HK-2 (cell line): ENCODE measurements at regions not wholly inside any gene's neighbourhood (a gene's known extent, or its start where the extent isn't known, plus 50 kb on each side); places are given as distances from the start of the nearest gene placed in this dataset.

Experiments
- DNase-seq: peaks from one replicate; pipeline ENCODE4 v3.0.0-alpha.2; 2018; ENCODE audit not compliant: unreplicated experiment

GRCh38 chr11:112784323-112785073 lies 176.7 kb upstream of the NCAM1 start:
- no peak for DNase-seq

- no peak for DNase-seq
Observed at GRCh38 chr11:112785149-112785548, 176.1 kb upstream of the NCAM1 start.

- DNase-seq = no peak
Observed at GRCh38 chr11:112785719-112786118, 175.5 kb upstream of the NCAM1 start.

GRCh38 chr11:112786196-112786595 lies 175.0 kb upstream of the NCAM1 start:
- DNase-seq = no peak

- no peak for DNase-seq
Observed at GRCh38 chr11:112786886-112787530, 174.2 kb upstream of the NCAM1 start.

- no peak for DNase-seq
Observed at GRCh38 chr11:112789481-112789880, 171.7 kb upstream of the NCAM1 start.

- no peak for DNase-seq
Observed at GRCh38 chr11:112790286-112790685, 170.9 kb upstream of the NCAM1 start.

- DNase-seq = no peak
Observed at GRCh38 chr11:112792070-112792469, 169.2 kb upstream of the NCAM1 start.

- no peak for DNase-seq
Observed at GRCh38 chr11:112793416-112793815, 167.8 kb upstream of the NCAM1 start.

GRCh38 chr11:112794331-112794846 lies 166.8 kb upstream of the NCAM1 start:
- DNase-seq = no peak

- peak; percentile 7 for DNase-seq
Observed at GRCh38 chr11:112795142-112795815, 165.9 kb upstream of the NCAM1 start.

GRCh38 chr11:112795911-112796649 lies 165.1 kb upstream of the NCAM1 start:
- DNase-seq = no peak

- no peak for DNase-seq
Observed at GRCh38 chr11:112797092-112797491, 164.1 kb upstream of the NCAM1 start.

GRCh38 chr11:112797648-112798293 lies 163.4 kb upstream of the NCAM1 start:
- DNase-seq = no peak

GRCh38 chr11:112801025-112801816 lies 160.0 kb upstream of the NCAM1 start:
- no peak for DNase-seq

- no peak for DNase-seq
Observed at GRCh38 chr11:112801817-112802088, 159.5 kb upstream of the NCAM1 start.

GRCh38 chr11:112805658-112806057 lies 155.6 kb upstream of the NCAM1 start:
- DNase-seq = no peak

GRCh38 chr11:112806256-112806655 lies 155.0 kb upstream of the NCAM1 start:
- DNase-seq = no peak

- DNase-seq = no peak
Observed at GRCh38 chr11:112806876-112807275, 154.3 kb upstream of the NCAM1 start.

- no peak for DNase-seq
Observed at GRCh38 chr11:112809429-112809828, 151.8 kb upstream of the NCAM1 start.

GRCh38 chr11:112810951-112811350 lies 150.3 kb upstream of the NCAM1 start:
- no peak for DNase-seq
